ENCODE measurements at regions not wholly inside any gene's neighbourhood (a gene's known extent, or its start where the extent isn't known, plus 50 kb on each side); places are given as distances from the start of the nearest gene placed in this dataset.

DNA sequence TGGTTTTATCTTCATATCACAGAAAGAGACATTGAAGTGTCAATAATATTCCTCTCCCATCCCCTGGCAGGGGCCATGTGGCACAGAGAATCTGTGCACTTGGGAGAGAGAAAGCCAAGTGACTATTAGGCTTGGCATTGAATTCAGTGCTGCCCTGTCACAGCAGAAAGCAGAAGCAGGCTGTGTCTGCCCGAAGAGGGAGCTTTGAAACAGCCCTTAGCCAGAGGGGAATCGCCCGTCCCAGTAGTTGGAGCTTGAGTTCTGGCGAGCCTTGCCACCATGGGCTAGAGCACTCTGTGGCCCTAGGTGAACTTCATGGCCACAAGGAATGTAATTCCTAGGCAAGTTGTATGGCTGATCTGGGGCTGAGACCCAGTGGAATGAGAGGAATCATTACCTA, 282.5 kb upstream of the PCDH10 start:
- no peaks in the 10 kb centered on the region for H3K4me1 ChIP-seq (ENCODE audit: control insufficient read depth, extremely low read depth, insufficient read depth, low read length)
- FAIRE-seq, result no peak
- no peaks in the 10 kb centered on the region for H4K20me1 ChIP-seq (ENCODE audit: control insufficient read depth, extremely low read depth, insufficient read depth, low read length)
- dilution Hi-C loops (cut with MboI; ENCODE audit: extremely low pct_ligation_motif_present, low sequenced_read_pairs), result no loop called here
- H3K27ac ChIP-seq (ENCODE audit: control insufficient read depth, insufficient read depth, low read length), result no peak overlapping the region
- DNase-seq (ENCODE audit: low read depth, low spot score), result no peak
- H3K4me3 ChIP-seq (ENCODE audit: control insufficient read depth in 2 of 3, extremely low read depth in 1 of 3, insufficient read depth in 2 of 3, low read depth in 1 of 3, low read length in 3 of 3), result no peak overlapping the region
- no peaks in the 10 kb centered on the region for H3K9me3 ChIP-seq (ENCODE audit: control insufficient read depth, low read depth, low read length)
- H3K79me2 ChIP-seq (ENCODE audit: control insufficient read depth, insufficient read depth, low read length), result no peaks in the 10 kb centered on the region
- TF ChIP-seq EZH2 (IDR thresholded peaks at IDR 0.05; ENCODE audit: low read length), result no peak
- TF ChIP-seq, protein P1, sequence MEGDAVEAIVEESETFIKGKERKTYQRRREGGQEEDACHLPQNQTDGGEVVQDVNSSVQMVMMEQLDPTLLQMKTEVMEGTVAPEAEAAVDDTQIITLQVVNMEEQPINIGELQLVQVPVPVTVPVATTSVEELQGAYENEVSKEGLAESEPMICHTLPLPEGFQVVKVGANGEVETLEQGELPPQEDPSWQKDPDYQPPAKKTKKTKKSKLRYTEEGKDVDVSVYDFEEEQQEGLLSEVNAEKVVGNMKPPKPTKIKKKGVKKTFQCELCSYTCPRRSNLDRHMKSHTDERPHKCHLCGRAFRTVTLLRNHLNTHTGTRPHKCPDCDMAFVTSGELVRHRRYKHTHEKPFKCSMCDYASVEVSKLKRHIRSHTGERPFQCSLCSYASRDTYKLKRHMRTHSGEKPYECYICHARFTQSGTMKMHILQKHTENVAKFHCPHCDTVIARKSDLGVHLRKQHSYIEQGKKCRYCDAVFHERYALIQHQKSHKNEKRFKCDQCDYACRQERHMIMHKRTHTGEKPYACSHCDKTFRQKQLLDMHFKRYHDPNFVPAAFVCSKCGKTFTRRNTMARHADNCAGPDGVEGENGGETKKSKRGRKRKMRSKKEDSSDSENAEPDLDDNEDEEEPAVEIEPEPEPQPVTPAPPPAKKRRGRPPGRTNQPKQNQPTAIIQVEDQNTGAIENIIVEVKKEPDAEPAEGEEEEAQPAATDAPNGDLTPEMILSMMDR (optimal IDR thresholded peaks at IDR 0.05 in 1 of 3, IDR thresholded peaks at IDR 0.05 in 1 of 3, conservative IDR thresholded peaks at IDR 0.05 in 1 of 3; ENCODE audit: extremely low read depth in 1 of 3, insufficient read depth in 2 of 3, low read length in 3 of 3), result no peak
- no peaks in the 10 kb centered on the region for H3K27me3 ChIP-seq (ENCODE audit: control insufficient read depth, extremely low read depth, insufficient read depth, low read length)
- H2AFZ ChIP-seq (ENCODE audit: control insufficient read depth, low read length), result no peak overlapping the region
- no peaks in the 10 kb centered on the region for H3K36me3 ChIP-seq (ENCODE audit: control insufficient read depth in 2 of 2, extremely low read depth in 1 of 2, insufficient read depth in 2 of 2, low read length in 2 of 2)
- H3K4me2 ChIP-seq (ENCODE audit: control insufficient read depth, extremely low read depth, insufficient read depth, low read depth, low read length), result no peak overlapping the region
- no peak overlapping the region for H3K9ac ChIP-seq (ENCODE audit: control insufficient read depth, extremely low read depth, insufficient read depth, low read length)
- no peaks in the 10 kb centered on the region for H3K9me1 ChIP-seq (ENCODE audit: control insufficient read depth, extremely low read depth, insufficient read depth, low read length)

DNA sequence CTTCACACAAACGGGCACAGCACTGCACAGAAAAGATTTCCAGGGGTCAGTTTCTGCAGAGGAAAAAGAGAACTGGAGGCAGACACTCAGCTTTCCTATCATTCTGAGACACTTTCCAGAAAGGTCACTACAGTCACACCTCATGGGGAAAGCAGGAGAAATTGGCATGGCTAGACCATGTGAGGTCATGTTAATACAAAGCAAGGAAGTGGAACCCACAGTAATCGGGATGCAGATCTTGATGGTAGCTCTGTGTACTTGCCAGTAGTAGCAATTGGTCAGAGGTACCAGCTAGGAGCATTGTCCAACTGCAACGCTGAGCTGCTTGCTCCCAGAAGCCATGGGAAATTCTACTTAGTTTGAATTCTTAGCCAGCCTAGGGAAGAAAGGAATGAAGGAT, 255.3 kb upstream of the PCDH10 start:
- Histone ChIP-seq H3K4me3 (ENCODE audit: control insufficient read depth in 2 of 3, extremely low read depth in 1 of 3, insufficient read depth in 2 of 3, low read depth in 1 of 3, low read length in 3 of 3) (no peak overlapping the region), H3K27me3 (ENCODE audit: control insufficient read depth, extremely low read depth, insufficient read depth, low read length) (no peaks in the 10 kb centered on the region)
- dilution Hi-C loops (cut with MboI; ENCODE audit: extremely low pct_ligation_motif_present, low sequenced_read_pairs), result no loop called here

More for the DNA sequence above, 255.3 kb upstream of the PCDH10 start:
- Histone ChIP-seq H3K9me1 (ENCODE audit: control insufficient read depth, extremely low read depth, insufficient read depth, low read length) (no peaks in the 10 kb centered on the region), H3K4me2 (ENCODE audit: control insufficient read depth, extremely low read depth, insufficient read depth, low read depth, low read length) (no peak overlapping the region), H3K36me3 (ENCODE audit: control insufficient read depth in 2 of 2, extremely low read depth in 1 of 2, insufficient read depth in 2 of 2, low read length in 2 of 2) (no peaks in the 10 kb centered on the region), H3K4me1 (ENCODE audit: control insufficient read depth, extremely low read depth, insufficient read depth, low read length) (no peaks in the 10 kb centered on the region), H3K79me2 (ENCODE audit: control insufficient read depth, insufficient read depth, low read length) (no peaks in the 10 kb centered on the region), H2AFZ (ENCODE audit: control insufficient read depth, low read length) (no peak overlapping the region), H4K20me1 (ENCODE audit: control insufficient read depth, extremely low read depth, insufficient read depth, low read length) (no peaks in the 10 kb centered on the region), H3K9me3 (ENCODE audit: control insufficient read depth, low read depth, low read length) (no peaks in the 10 kb centered on the region), H3K27ac (ENCODE audit: control insufficient read depth, insufficient read depth, low read length) (no peak overlapping the region), H3K9ac (ENCODE audit: control insufficient read depth, extremely low read depth, insufficient read depth, low read length) (no peak overlapping the region)
- no peak for FAIRE-seq
- no peak for DNase-seq (ENCODE audit: low read depth, low spot score)
- TF ChIP-seq EZH2 (IDR thresholded peaks at IDR 0.05; ENCODE audit: low read length), result no peak
- TF ChIP-seq, protein P1 (optimal IDR thresholded peaks at IDR 0.05 in 1 of 3, IDR thresholded peaks at IDR 0.05 in 1 of 3, conservative IDR thresholded peaks at IDR 0.05 in 1 of 3; ENCODE audit: extremely low read depth in 1 of 3, insufficient read depth in 2 of 3, low read length in 3 of 3), result no peak
